ENCODE measurements at regions not wholly inside any gene's neighbourhood (a gene's known extent, or its start where the extent isn't known, plus 50 kb on each side); places are given as distances from the start of the nearest gene placed in this dataset.

DNA sequence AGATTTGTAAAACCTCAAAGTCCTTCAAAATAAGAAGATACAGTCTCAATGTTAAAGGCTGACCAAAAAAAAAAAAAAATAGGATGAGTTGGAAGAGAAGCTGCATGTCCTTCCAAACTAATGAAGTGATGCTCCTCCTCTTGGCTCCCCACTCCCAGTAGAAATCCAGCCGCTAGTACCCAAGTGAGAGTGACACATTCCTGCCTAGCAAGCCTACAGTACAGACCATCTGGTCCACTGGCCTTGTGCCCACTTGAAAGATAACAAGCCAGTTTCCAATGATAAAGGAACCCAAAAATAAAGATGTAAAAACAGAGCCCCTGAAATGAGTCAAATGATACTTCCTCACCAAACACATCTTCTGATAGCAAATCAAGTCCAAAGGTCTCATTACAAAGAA is 258.7 kb upstream of the NSMCE3 start:
- H3K27me3 ChIP-seq (ENCODE audit: control insufficient read depth in 4 of 4, insufficient read depth in 4 of 4, low read length in 3 of 4), result no peaks in the 10 kb centered on the region
- no peak overlapping the region for H3K9ac ChIP-seq (ENCODE audit: low read depth in 1 of 2, low read length in 2 of 2)
- H3K9me3 ChIP-seq (ENCODE audit: control insufficient read depth in 4 of 4, low read length in 3 of 4), result no peaks in the 10 kb centered on the region
- H3K36me3 ChIP-seq (ENCODE audit: control insufficient read depth in 4 of 4, insufficient read depth in 3 of 4, low read depth in 1 of 4, low read length in 3 of 4), result no peaks in the 10 kb centered on the region
- no peak for TF ChIP-seq FOXA1 (IDR thresholded peaks at IDR 0.05)
- TF ChIP-seq, protein P1, sequence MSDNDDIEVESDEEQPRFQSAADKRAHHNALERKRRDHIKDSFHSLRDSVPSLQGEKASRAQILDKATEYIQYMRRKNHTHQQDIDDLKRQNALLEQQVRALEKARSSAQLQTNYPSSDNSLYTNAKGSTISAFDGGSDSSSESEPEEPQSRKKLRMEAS (IDR thresholded peaks at IDR 0.05), result no peak
- TF ChIP-seq FOXA2 (IDR thresholded peaks at IDR 0.05), result no peak
- no peak for TF ChIP-seq RAD21 (IDR thresholded peaks at IDR 0.05)
- no peak for TF ChIP-seq SP1 (IDR thresholded peaks at IDR 0.05)
- TF ChIP-seq YY1 (IDR thresholded peaks at IDR 0.05), result no peak
- no peak for TF ChIP-seq RXRA (IDR thresholded peaks at IDR 0.05)
- H3K4me1 ChIP-seq (ENCODE audit: control insufficient read depth in 4 of 4, insufficient read depth in 4 of 4, low read length in 3 of 4), result no peaks in the 10 kb centered on the region
- H3K4me3 ChIP-seq (ENCODE audit: low read depth in 1 of 3, low read length in 3 of 3), result no peak overlapping the region
- no peak for DNase-seq (ENCODE audit: low spot score)
- no peak overlapping the region for H3K27ac ChIP-seq (ENCODE audit: low read depth in 1 of 2, low read length in 2 of 2)
- WGBS, result 77% methylated on average over 1 of the region's 1 CpG

DNA sequence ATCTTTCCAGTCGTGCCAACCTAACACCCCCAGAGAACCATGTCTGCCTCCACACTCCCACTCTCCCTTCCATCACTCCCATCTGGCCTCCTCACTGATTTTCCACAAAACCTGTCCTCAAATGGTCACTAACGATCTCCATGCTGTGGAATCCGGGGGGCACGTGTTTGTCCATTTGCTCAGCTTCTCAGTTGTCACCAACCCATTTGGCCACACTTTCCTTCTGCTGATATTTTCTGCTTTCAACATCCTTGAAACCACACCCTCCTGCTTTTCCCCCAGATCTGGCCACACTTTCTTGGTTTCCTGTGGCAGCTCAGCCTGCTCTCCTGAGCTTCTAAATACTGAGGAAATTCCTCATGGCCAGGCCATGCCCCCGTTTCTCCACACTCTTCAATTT is 257.2 kb upstream of the NSMCE3 start:
- H3K27me3 ChIP-seq (ENCODE audit: control insufficient read depth in 4 of 4, insufficient read depth in 4 of 4, low read length in 3 of 4), result no peaks in the 10 kb centered on the region
- no peaks in the 10 kb centered on the region for H3K4me1 ChIP-seq (ENCODE audit: control insufficient read depth in 4 of 4, insufficient read depth in 4 of 4, low read length in 3 of 4)
- H3K9me3 ChIP-seq (ENCODE audit: control insufficient read depth in 4 of 4, low read length in 3 of 4), result no peaks in the 10 kb centered on the region
- 70% methylated on average over 5 of the region's 5 CpGs for WGBS
- H3K27ac ChIP-seq (ENCODE audit: low read depth in 1 of 2, low read length in 2 of 2), result no peak overlapping the region
- no peaks in the 10 kb centered on the region for H3K36me3 ChIP-seq (ENCODE audit: control insufficient read depth in 4 of 4, insufficient read depth in 3 of 4, low read depth in 1 of 4, low read length in 3 of 4)
- no peak for DNase-seq (ENCODE audit: low spot score)
- no peak overlapping the region for H3K9ac ChIP-seq (ENCODE audit: low read depth in 1 of 2, low read length in 2 of 2)
- H3K4me3 ChIP-seq (ENCODE audit: low read depth in 1 of 3, low read length in 3 of 3), result no peak overlapping the region
- no peak for TF ChIP-seq GABPA (IDR thresholded peaks at IDR 0.05 in 1 of 2, conservative IDR thresholded peaks at IDR 0.05 in 1 of 2)
- no peak for TF ChIP-seq RXRA (IDR thresholded peaks at IDR 0.05)
- TF ChIP-seq, protein P2, sequence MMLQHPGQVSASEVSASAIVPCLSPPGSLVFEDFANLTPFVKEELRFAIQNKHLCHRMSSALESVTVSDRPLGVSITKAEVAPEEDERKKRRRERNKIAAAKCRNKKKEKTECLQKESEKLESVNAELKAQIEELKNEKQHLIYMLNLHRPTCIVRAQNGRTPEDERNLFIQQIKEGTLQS (IDR thresholded peaks at IDR 0.05), result no peak
- no peak for TF ChIP-seq YY1 (IDR thresholded peaks at IDR 0.05)
- no peak for TF ChIP-seq TAF1 (conservative IDR thresholded peaks at IDR 0.05)

DNA sequence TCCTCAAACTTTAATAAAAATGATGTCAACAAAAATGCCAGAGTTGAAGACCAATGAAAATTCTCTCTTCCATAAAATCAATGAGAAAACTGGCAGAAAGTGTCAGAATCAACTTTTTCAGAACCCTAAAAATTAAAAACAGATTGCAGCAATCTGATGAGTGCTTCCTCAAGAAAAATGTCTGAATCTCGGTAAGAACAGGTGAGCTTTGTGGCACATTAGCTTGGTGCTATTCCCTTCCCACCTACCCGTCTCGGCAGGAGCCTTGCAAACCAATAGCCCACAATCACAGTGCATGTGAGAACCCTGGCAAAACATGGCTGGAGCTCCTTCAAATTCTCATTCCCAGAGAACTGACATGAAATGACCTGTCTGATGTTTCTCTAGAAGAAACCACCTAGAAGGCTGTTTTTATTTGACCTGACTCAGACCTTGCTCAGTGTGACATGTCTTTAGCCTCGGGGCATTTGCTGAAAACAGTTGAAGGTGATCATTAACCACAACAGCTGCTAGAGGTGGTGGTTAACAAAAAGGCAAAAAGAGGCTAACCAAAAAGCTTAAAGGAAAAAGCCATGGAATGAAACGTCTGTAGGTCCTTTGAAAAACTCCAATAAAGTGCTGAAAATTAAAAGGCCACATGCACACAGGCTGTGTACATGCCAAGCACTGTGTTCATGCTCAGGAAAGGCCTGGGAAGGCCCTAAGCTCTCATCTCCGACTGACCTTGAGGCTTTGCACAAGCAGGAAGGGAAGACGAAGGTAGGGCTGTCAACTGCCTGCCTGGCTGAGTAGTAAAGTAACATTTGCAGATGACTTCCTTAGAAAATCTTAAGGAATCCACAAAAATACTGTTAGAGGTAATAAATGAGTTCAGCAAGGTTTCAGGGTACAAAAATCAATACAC is 253.0 kb upstream of the NSMCE3 start:
- no peaks in the 10 kb centered on the region for H3K27me3 ChIP-seq (ENCODE audit: control insufficient read depth in 4 of 4, insufficient read depth in 4 of 4, low read length in 3 of 4)
- no peaks in the 10 kb centered on the region for H3K4me1 ChIP-seq (ENCODE audit: control insufficient read depth in 4 of 4, insufficient read depth in 4 of 4, low read length in 3 of 4)
- H3K4me3 ChIP-seq (ENCODE audit: low read depth in 1 of 3, low read length in 3 of 3), result no peak overlapping the region
- H3K36me3 ChIP-seq (ENCODE audit: control insufficient read depth in 4 of 4, insufficient read depth in 3 of 4, low read depth in 1 of 4, low read length in 3 of 4), result no peaks in the 10 kb centered on the region
- H3K9me3 ChIP-seq (ENCODE audit: control insufficient read depth in 4 of 4, low read length in 3 of 4), result peaks cover 2 to 8% (median 3%) of the 10 kb centered on the region in 4 donors
- DNase-seq (ENCODE audit: low spot score), result no peak
- no peak for TF ChIP-seq HNF4G (IDR thresholded peaks at IDR 0.05)
- TF ChIP-seq NR2F2 (IDR thresholded peaks at IDR 0.05), result no peak
- TF ChIP-seq, protein P2 (IDR thresholded peaks at IDR 0.05), result no peak
- TF ChIP-seq RXRA (IDR thresholded peaks at IDR 0.05), result no peak
- no peak for TF ChIP-seq HNF4A (conservative IDR thresholded peaks at IDR 0.05)
- no peak for TF ChIP-seq RAD21 (IDR thresholded peaks at IDR 0.05)
- TF ChIP-seq SP1 (IDR thresholded peaks at IDR 0.05), result no peak
- no peak overlapping the region for H3K9ac ChIP-seq (ENCODE audit: low read depth in 1 of 2, low read length in 2 of 2)
- no peak overlapping the region for H3K27ac ChIP-seq (ENCODE audit: low read depth in 1 of 2, low read length in 2 of 2)
- WGBS, result 56% methylated on average over 7 of the region's 7 CpGs

DNA sequence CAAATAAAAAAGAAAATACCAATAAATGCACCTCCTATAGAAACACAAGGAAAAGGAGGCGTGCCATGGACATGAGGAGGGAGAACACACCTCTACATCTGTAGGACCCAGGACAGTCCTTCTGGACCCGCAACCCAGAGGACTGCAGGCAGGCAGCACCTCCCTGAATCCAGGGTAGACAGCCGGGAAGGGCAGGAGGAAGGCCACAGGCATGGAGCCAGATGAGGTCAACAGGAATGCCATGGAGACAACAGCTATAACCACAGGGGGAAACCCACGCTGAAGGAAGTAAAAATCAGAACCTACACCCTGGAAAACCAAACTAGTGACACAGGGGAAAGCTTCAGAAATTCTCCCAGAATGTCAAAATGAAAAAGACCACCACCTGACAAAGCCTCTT is 248.8 kb upstream of the NSMCE3 start:
- Histone ChIP-seq H3K27me3 (ENCODE audit: control insufficient read depth in 4 of 4, insufficient read depth in 4 of 4, low read length in 3 of 4) (no peaks in the 10 kb centered on the region), H3K9ac (ENCODE audit: low read depth in 1 of 2, low read length in 2 of 2) (no peak overlapping the region), H3K27ac (ENCODE audit: low read depth in 1 of 2, low read length in 2 of 2) (no peak overlapping the region), H3K36me3 (ENCODE audit: control insufficient read depth in 4 of 4, insufficient read depth in 3 of 4, low read depth in 1 of 4, low read length in 3 of 4) (no peaks in the 10 kb centered on the region), H3K4me1 (ENCODE audit: control insufficient read depth in 4 of 4, insufficient read depth in 4 of 4, low read length in 3 of 4) (no peaks in the 10 kb centered on the region), H3K4me3 (ENCODE audit: low read depth in 1 of 3, low read length in 3 of 3) (no peak overlapping the region), H3K9me3 (ENCODE audit: control insufficient read depth in 4 of 4, low read length in 3 of 4) (peaks cover 2 to 8% (median 3%) of the 10 kb centered on the region in 4 donors)
- TF ChIP-seq HNF4A (conservative IDR thresholded peaks at IDR 0.05), result no peak
- TF ChIP-seq YY1 (IDR thresholded peaks at IDR 0.05), result no peak
- TF ChIP-seq RXRA (IDR thresholded peaks at IDR 0.05), result no peak
- TF ChIP-seq SP1 (IDR thresholded peaks at IDR 0.05), result no peak
- no peak for TF ChIP-seq GABPA (IDR thresholded peaks at IDR 0.05 in 1 of 2, conservative IDR thresholded peaks at IDR 0.05 in 1 of 2)
- no peak for TF ChIP-seq EGR1 (IDR thresholded peaks at IDR 0.05; ENCODE audit: low read depth in 2 of 2)
- DNase-seq (ENCODE audit: low spot score), result no peak
- 76% methylated on average over 4 of the region's 4 CpGs for WGBS

Data from liver (tissue), 7 donors.